HEK293T (cell line): ENCODE measurements at regions not wholly inside any gene's neighbourhood (a gene's known extent, or its start where the extent isn't known, plus 50 kb on each side); places are given as distances from the start of the nearest gene placed in this dataset.

Experiments used
- ELF4 ChIP-seq: fragments of 450-650 bp; IDR thresholded peaks from 2 replicates; pipeline ENCODE4 v1.6.1; 2017; ENCODE audit warnings: antibody characterized with exemption
- FOXA1 ChIP-seq: fragments of 450-650 bp; IDR thresholded peaks from 2 replicates; pipeline ENCODE4 v1.6.1; 2016; ENCODE audit warnings: mild to moderate bottlenecking
- FOXK2 ChIP-seq: fragments of 450-650 bp; IDR thresholded peaks from 2 replicates; pipeline ENCODE4 v1.6.1; 2016; ENCODE audit warnings: mild to moderate bottlenecking
- FOXM1 ChIP-seq: fragments of 450-650 bp; IDR thresholded peaks from 2 replicates; pipeline ENCODE4 v1.6.1; 2017; ENCODE audit warnings: mild to moderate bottlenecking, borderline replicate concordance
- L3MBTL2 ChIP-seq: fragments of 450-650 bp; conservative IDR thresholded peaks from 2 replicates; pipeline ENCODE4 v1.6.1; 2016; ENCODE audit warnings: mild to moderate bottlenecking
- LEF1 ChIP-seq: fragments of 450-650 bp; IDR thresholded peaks from 2 replicates; pipeline ENCODE4 v1.6.1; 2017; ENCODE audit warnings: mild to moderate bottlenecking, borderline replicate concordance
- NFRKB ChIP-seq: fragments of 450-650 bp; IDR thresholded peaks from 2 replicates; pipeline ENCODE4 v1.6.1; 2016; ENCODE audit warnings: mild to moderate bottlenecking, moderate library complexity
- SP1 ChIP-seq: fragments of 450-650 bp; IDR thresholded peaks from 2 replicates; pipeline ENCODE4 v1.6.1; 2017
- SUZ12 ChIP-seq: fragments of 450-650 bp; IDR thresholded peaks from 2 replicates; pipeline ENCODE4 v1.6.1; 2016; ENCODE audit warnings: mild to moderate bottlenecking
- TARDBP ChIP-seq: fragments of 450-650 bp; IDR thresholded peaks from 2 replicates; pipeline ENCODE4 v1.6.1; 2016
- ZNF384 ChIP-seq: fragments of 450-650 bp; IDR thresholded peaks from 2 replicates; pipeline ENCODE4 v1.6.1; 2016
- TF ChIP-seq, protein P1 (sequence below): fragments of 450-650 bp; IDR thresholded peaks from 2 replicates; pipeline ENCODE4 v1.6.1; 2016

DNA sequence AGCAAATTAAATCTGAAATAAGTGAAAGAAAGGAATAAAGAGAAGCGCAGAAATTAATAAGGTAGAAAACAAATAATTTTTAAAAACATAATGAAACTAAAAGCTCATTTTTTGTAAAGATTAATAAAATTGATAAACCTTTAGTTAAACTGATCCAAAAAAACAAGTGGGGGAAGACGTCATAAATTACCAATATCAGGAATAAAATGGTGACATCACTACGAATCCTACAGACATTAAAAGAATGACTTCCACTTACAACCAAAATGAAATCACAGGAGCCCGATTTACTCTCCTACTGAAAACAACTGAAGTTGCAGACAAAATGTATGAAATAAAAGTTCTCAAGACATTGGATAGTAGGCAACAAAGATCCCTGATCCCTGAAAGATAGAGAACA lies 68.1 kb upstream of the IFFO2 start:
- TF ChIP-seq SP1 = no peak
- no peak for TF ChIP-seq TARDBP
- TF ChIP-seq SUZ12 = no peak
- no peak for TF ChIP-seq ZNF384
- no peak for TF ChIP-seq FOXA1
- TF ChIP-seq FOXM1 = no peak
- TF ChIP-seq FOXK2 = no peak
- no peak for TF ChIP-seq NFRKB
- TF ChIP-seq, protein P1, sequence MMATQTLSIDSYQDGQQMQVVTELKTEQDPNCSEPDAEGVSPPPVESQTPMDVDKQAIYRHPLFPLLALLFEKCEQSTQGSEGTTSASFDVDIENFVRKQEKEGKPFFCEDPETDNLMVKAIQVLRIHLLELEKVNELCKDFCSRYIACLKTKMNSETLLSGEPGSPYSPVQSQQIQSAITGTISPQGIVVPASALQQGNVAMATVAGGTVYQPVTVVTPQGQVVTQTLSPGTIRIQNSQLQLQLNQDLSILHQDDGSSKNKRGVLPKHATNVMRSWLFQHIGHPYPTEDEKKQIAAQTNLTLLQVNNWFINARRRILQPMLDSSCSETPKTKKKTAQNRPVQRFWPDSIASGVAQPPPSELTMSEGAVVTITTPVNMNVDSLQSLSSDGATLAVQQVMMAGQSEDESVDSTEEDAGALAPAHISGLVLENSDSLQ = no peak
- no peak for TF ChIP-seq L3MBTL2
- no peak for TF ChIP-seq LEF1
- no peak for TF ChIP-seq ELF4
